ENCODE measurements at regions not wholly inside any gene's neighbourhood (a gene's known extent, or its start where the extent isn't known, plus 50 kb on each side); places are given as distances from the start of the nearest gene placed in this dataset.

GRCh38 chr3:95612611-95613010 is 1201.8 kb upstream of the EPHA6 start:
- TF ChIP-seq CTCF (IDR thresholded peaks at IDR 0.05; ENCODE audit: borderline replicate concordance, extremely low read depth, low read length, poor library complexity, severe bottlenecking), result no peak
- no peak for TF ChIP-seq EZH2 (IDR thresholded peaks at IDR 0.05; ENCODE audit: borderline replicate concordance, low read depth, low read length, severe bottlenecking)

Measured in DND-41 (cell line).